Psoas muscle (tissue), 7 donors: ENCODE measurements at regions not wholly inside any gene's neighbourhood (a gene's known extent, or its start where the extent isn't known, plus 50 kb on each side); places are given as distances from the start of the nearest gene placed in this dataset.

Source experiments
- ATAC-seq, 4 donors: fragments of 200-7000 bp; cut with Tn5 transposase; one replicate each; pipeline ENCODE4 v1.9.1; 2020; ENCODE audit warnings: moderate library complexity in 3 of 4, mild to moderate bottlenecking in 2 of 4
- DNase-seq, 2 donors: peaks; one replicate each; pipeline ENCODE4 v3.0.0-alpha.2; 2020
- H3K27ac ChIP-seq: fragments of 200-600 bp; one replicate; pipeline ENCODE4 v1.8.0; 2022
- H3K27me3 ChIP-seq, 3 donors: fragments of 200-600 bp in 1 of 3; one replicate each; pipeline versions ENCODE4 v1.6.1 to v1.8.0; 2013 to 2022; ENCODE audit warnings: low read length in 2 of 3, mild to moderate bottlenecking in 2 of 3, moderate library complexity in 1 of 3; ENCODE audit not compliant: insufficient read depth in 3 of 3
- H3K36me3 ChIP-seq, 2 donors: fragments of 200-600 bp in 1 of 2; one replicate each; pipeline versions ENCODE4 v1.6.1 to v1.8.0; 2013 to 2022; ENCODE audit warnings: low read depth in 1 of 2, mild to moderate bottlenecking in 1 of 2, moderate library complexity in 1 of 2; ENCODE audit not compliant: insufficient read depth in 1 of 2
- H3K4me1 ChIP-seq: fragments of 200-600 bp; one replicate; pipeline ENCODE4 v1.8.0; 2022
- H3K4me3 ChIP-seq: fragments of 200-600 bp; one replicate; pipeline ENCODE4 v1.8.0; 2022; ENCODE audit warnings: mild to moderate bottlenecking
- H3K9me3 ChIP-seq: fragments of 200-600 bp; one replicate; pipeline ENCODE4 v1.8.0; 2022
- WGBS, 3 donors: extraction: QIAGEN DNeasy Blood & Tissue Kit; methylation state at CpG; one replicate each; pipeline versions ENCODE4 v1.1.6 to v1.1.7; 2013; 5-methylcytosine and 5-hydroxymethylcytosine counted together
- intact Hi-C, 2 donors: fragments of 100-400 bp; cut with DNase I; formaldehyde crosslinking; loops; one replicate each; pipeline versions ENCODE4 v1.11.0 to v1.14.2; 2022
- TF ChIP-seq, protein P1 (sequence below): fragments of 200-600 bp; IDR thresholded peaks from one replicate; pipeline ENCODE4 v1.8.0; 2022; ENCODE audit warnings: antibody characterized with exemption
- donor health status: healthy with polysubstance abuse.
- donor health status: DM: no; HTN: no; CAD: no; lungs with moderate emphysema.
- donor health status: Bipolar disorder and iron deficiency.
- donor health status: healthy.
- donor health status: DM: yes; HTN: yes; CAD: no.
- donor health status: DM: no; HTN: no; CAD: no.
- donor health status: DM: yes; HTN: yes; CAD: no.

DNA sequence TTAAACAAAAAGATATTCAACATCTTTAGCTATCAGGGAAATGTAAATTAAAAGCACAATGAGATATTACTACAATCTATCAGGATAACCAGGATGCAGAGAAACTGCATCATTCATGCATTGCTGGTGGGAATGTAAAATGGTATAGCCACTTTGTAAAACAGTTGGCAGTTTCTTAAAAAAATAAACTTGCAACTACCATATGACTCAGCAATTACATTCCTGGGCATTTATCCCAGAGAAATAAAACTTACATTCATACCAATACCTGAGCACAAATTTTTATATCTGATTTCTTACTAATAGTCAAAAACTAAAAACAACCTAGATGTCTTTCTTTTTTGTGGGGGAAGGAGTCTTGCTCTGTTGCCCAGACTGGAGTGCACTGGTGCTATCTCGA is 190.3 kb upstream of the TAB2 start:
- WGBS, 3 donors = 89 to 96% (median 90%) methylated on average over 1 of the region's 1 CpG
- Histone ChIP-seq H3K9me3 (no peaks in the 10 kb centered on the region), H3K4me3 (no peak overlapping the region), H3K27ac (no peak overlapping the region), H3K27me3 (no peaks in the 10 kb centered on the region), H3K4me1 (no peaks in the 10 kb centered on the region), H3K36me3 (no peaks in the 10 kb centered on the region)
- intact Hi-C loops = no loop called here
- DNase-seq = no peak
- no peak for ATAC-seq
- TF ChIP-seq, protein P1, sequence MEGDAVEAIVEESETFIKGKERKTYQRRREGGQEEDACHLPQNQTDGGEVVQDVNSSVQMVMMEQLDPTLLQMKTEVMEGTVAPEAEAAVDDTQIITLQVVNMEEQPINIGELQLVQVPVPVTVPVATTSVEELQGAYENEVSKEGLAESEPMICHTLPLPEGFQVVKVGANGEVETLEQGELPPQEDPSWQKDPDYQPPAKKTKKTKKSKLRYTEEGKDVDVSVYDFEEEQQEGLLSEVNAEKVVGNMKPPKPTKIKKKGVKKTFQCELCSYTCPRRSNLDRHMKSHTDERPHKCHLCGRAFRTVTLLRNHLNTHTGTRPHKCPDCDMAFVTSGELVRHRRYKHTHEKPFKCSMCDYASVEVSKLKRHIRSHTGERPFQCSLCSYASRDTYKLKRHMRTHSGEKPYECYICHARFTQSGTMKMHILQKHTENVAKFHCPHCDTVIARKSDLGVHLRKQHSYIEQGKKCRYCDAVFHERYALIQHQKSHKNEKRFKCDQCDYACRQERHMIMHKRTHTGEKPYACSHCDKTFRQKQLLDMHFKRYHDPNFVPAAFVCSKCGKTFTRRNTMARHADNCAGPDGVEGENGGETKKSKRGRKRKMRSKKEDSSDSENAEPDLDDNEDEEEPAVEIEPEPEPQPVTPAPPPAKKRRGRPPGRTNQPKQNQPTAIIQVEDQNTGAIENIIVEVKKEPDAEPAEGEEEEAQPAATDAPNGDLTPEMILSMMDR = no peak

GRCh38 chr6:149128489-149129145 is 188.9 kb upstream of the TAB2 start:
- Histone ChIP-seq H3K4me3 (no peak overlapping the region), H3K36me3 (no peaks in the 10 kb centered on the region), H3K27ac (no peak overlapping the region), H3K9me3 (no peaks in the 10 kb centered on the region), H3K4me1 (no peaks in the 10 kb centered on the region), H3K27me3 (no peaks in the 10 kb centered on the region)
- DNase-seq (no peak), ATAC-seq (no peak)
- intact Hi-C loops = no loop called here
- 69 to 86% (median 83%) methylated on average over 5 of the region's 5 CpGs for WGBS, 3 donors
- TF ChIP-seq, protein P1 = no peak

GRCh38 chr6:149129371-149130077 is 188.0 kb upstream of the TAB2 start:
- Histone ChIP-seq H3K4me1 (no peaks in the 10 kb centered on the region), H3K9me3 (no peaks in the 10 kb centered on the region), H3K27ac (no peak overlapping the region), H3K27me3 (no peaks in the 10 kb centered on the region), H3K4me3 (no peak overlapping the region), H3K36me3 (no peaks in the 10 kb centered on the region)
- WGBS, 3 donors = 46 to 63% (median 56%) methylated on average over 9 of the region's 9 CpGs
- TF ChIP-seq, protein P1 = no peak
- intact Hi-C loops = no loop called here
- peak in 1 of 2 donors; percentile 30 for DNase-seq
- peak in 2 of 4 donors; percentile 56 to 64 for ATAC-seq

DNA sequence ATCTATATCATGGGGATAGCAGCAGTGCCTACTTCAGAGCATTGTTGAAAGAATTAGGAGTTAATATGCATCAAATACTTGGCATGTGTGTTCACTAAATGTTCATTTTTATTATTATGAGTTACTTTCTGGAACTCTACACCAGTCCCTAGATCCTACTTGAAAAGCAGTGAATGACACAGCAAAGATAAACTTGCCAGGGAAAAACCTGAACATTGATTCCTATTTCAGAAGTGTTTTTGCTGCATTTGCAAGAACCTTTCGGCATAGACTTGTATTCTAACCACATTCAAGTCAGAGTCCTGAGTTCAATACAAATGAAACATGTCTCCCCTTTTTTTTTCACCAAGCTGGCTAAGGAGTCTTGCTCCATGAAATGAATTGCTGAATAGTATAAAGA is 187.4 kb upstream of the TAB2 start:
- intact Hi-C loops = no loop called here
- 64 to 91% (median 76%) methylated on average over 1 of the region's 1 CpG for WGBS, 3 donors
- Histone ChIP-seq H3K36me3 (no peaks in the 10 kb centered on the region), H3K9me3 (no peaks in the 10 kb centered on the region), H3K4me1 (no peaks in the 10 kb centered on the region), H3K4me3 (no peak overlapping the region), H3K27me3 (no peaks in the 10 kb centered on the region), H3K27ac (no peak overlapping the region)
- ATAC-seq (no peak), DNase-seq (no peak)
- TF ChIP-seq, protein P1 = no peak
